ENCODE measurements at regions not wholly inside any gene's neighbourhood (a gene's known extent, or its start where the extent isn't known, plus 50 kb on each side); places are given as distances from the start of the nearest gene placed in this dataset.

- TF ChIP-seq POLR2AphosphoS5 (IDR thresholded peaks at IDR 0.05; ENCODE audit: insufficient read depth in 1 of 2, low read depth in 1 of 2): no peak
- TF ChIP-seq CTCF (IDR thresholded peaks at IDR 0.05): no peak
- no peak for TF ChIP-seq POLR2A (IDR thresholded peaks at IDR 0.05)
These were observed 201.7 kb upstream of the NSMCE3 start for GRCh38 chr15:29471306-29471705.

Measured in vagina (tissue), 2 donors.